Left lung (tissue), 4 donors: ENCODE measurements at regions not wholly inside any gene's neighbourhood (a gene's known extent, or its start where the extent isn't known, plus 50 kb on each side); places are given as distances from the start of the nearest gene placed in this dataset.
A peak's percentile ranks its signal among the peaks of the same experiment; 100 is the strongest.

Experiments used
- ATAC-seq: fragments of 200-7000 bp; cut with Tn5 transposase; one replicate; pipeline ENCODE4 v1.9.1; 2020; ENCODE audit warnings: moderate library complexity
- DNase-seq, 4 donors: peaks; one replicate each; pipeline ENCODE4 v3.0.0-alpha.2; 2013 to 2020
- H3K27ac ChIP-seq, 2 donors: fragments of 200-600 bp; sonication (generic) in 1 of 2; one replicate each; pipeline versions ENCODE4 v1.5.0 to v1.8.0; 2020 to 2021
- H3K27me3 ChIP-seq, 2 donors: fragments of 200-600 bp; sonication (generic) in 1 of 2; one replicate each; pipeline versions ENCODE4 v1.5.0 to v1.8.0; 2020 to 2021
- H3K36me3 ChIP-seq, 2 donors: fragments of 200-600 bp; sonication (generic) in 1 of 2; one replicate each; pipeline versions ENCODE4 v1.5.0 to v1.8.0; 2020 to 2021
- H3K4me1 ChIP-seq, 2 donors: fragments of 200-600 bp; one replicate each; pipeline ENCODE4 v1.8.0; 2021
- H3K4me3 ChIP-seq, 2 donors: fragments of 200-600 bp; sonication (generic) in 1 of 2; one replicate each; pipeline versions ENCODE4 v1.5.0 to v1.8.0; 2020 to 2021; ENCODE audit warnings: mild to moderate bottlenecking in 1 of 2
- H3K9me3 ChIP-seq, 2 donors: fragments of 200-600 bp; sonication (generic) in 1 of 2; one replicate each; pipeline versions ENCODE4 v1.5.0 to v1.8.0; 2020 to 2021
- CTCF ChIP-seq, 2 donors: fragments of 200-600 bp; sonication (generic) in 1 of 2; IDR thresholded peaks; one replicate each; pipeline versions ENCODE4 v1.5.0 to v1.8.0; 2021; ENCODE audit warnings: antibody characterized with exemption in 2 of 2
- intact Hi-C, 2 donors: fragments of 100-400 bp; cut with DNase I; formaldehyde crosslinking; loops; one replicate each; pipeline versions ENCODE4 v1.11.2 to v1.14.2; 2022
- donor health status: DM: no; HTN: yes; CAD: no.
- donor health status: DM: no; HTN: no; CAD: no.

- peaks cover 0 to 7% of the 10 kb centered on the region in 2 donors for H3K27me3 ChIP-seq
- ATAC-seq, result no peak
- H3K4me3 ChIP-seq, result no peak overlapping the region
- peak in 1 of 2 donors; percentile 52 for TF ChIP-seq CTCF (IDR thresholded peaks at IDR 0.05)
- no peaks in the 10 kb centered on the region for H3K36me3 ChIP-seq
- DNase-seq, result no peak
- no peaks in the 10 kb centered on the region for H3K9me3 ChIP-seq
- intact Hi-C loops, result loop anchor here in 1 of 2 donors (5.0 to 10.0 kb wide), 4 partner anchors 101 to 599 kb away; partner anchors contain the start of gene MAML3
- H3K27ac ChIP-seq, result peak overlapping the region in 1 of 2 donors; percentile 94
- peaks cover 4 to 29% of the 10 kb centered on the region in 2 donors for H3K4me1 ChIP-seq
Measured at GRCh38 chr4:140253556-140254027, 99.6 kb upstream of the MAML3 start.

- peaks cover 0 to 7% of the 10 kb centered on the region in 2 donors for H3K27me3 ChIP-seq
- intact Hi-C loops, result loop anchor here in 1 of 2 donors (5.0 to 10.0 kb wide), 4 partner anchors 101 to 598 kb away; partner anchors contain the start of gene MAML3
- peak; percentile 84 to 98 for TF ChIP-seq CTCF (IDR thresholded peaks at IDR 0.05)
- H3K4me1 ChIP-seq, result peaks cover 4 to 29% of the 10 kb centered on the region in 2 donors
- H3K27ac ChIP-seq, result peak overlapping the region; percentile 87 to 94
- DNase-seq, result peak; percentile 74 to 95 (median 82)
- no peaks in the 10 kb centered on the region for H3K36me3 ChIP-seq
- H3K9me3 ChIP-seq, result no peaks in the 10 kb centered on the region
- ATAC-seq, result peak; percentile 91
- peak overlapping the region; percentile 54 to 64 for H3K4me3 ChIP-seq
Measured at GRCh38 chr4:140252742-140253555, 99.0 kb upstream of the MAML3 start.

- peak; percentile 69 for ATAC-seq
- no peak for TF ChIP-seq CTCF (IDR thresholded peaks at IDR 0.05)
Measured at GRCh38 chr4:140252141-140252741, 98.3 kb upstream of the MAML3 start.

GRCh38 chr4:140251571-140251970 is 97.6 kb upstream of the MAML3 start:
- Histone ChIP-seq H3K27ac (no peak overlapping the region), H3K4me1 (peaks cover 4 to 29% of the 10 kb centered on the region in 2 donors), H3K4me3 (no peak overlapping the region), H3K36me3 (no peaks in the 10 kb centered on the region), H3K27me3 (peaks cover 0 to 7% of the 10 kb centered on the region in 2 donors), H3K9me3 (no peaks in the 10 kb centered on the region)
- ATAC-seq (no peak), DNase-seq (no peak)
- intact Hi-C loops, result loop anchor here in 1 of 2 donors (5.0 to 10.0 kb wide), 4 partner anchors 99 to 597 kb away; partner anchors contain the start of gene MAML3
- no peak for TF ChIP-seq CTCF (IDR thresholded peaks at IDR 0.05)

More at GRCh38 chr4:140252141-140252741, 98.3 kb upstream of the MAML3 start:
- peaks cover 4 to 29% of the 10 kb centered on the region in 2 donors for H3K4me1 ChIP-seq
- intact Hi-C loops, result loop anchor here in 1 of 2 donors (5.0 to 10.0 kb wide), 4 partner anchors 100 to 597 kb away; partner anchors contain the start of gene MAML3
- H3K27ac ChIP-seq, result peak overlapping the region; percentile 87 to 94
- no peaks in the 10 kb centered on the region for H3K9me3 ChIP-seq
- H3K27me3 ChIP-seq, result peaks cover 0 to 7% of the 10 kb centered on the region in 2 donors
- H3K36me3 ChIP-seq, result no peaks in the 10 kb centered on the region
- DNase-seq, result peak in 2 of 4 donors; percentile 52 to 57
- peak overlapping the region; percentile 54 to 64 for H3K4me3 ChIP-seq
